GM21825 (cell line): ENCODE measurements at regions not wholly inside any gene's neighbourhood (a gene's known extent, or its start where the extent isn't known, plus 50 kb on each side); places are given as distances from the start of the nearest gene placed in this dataset.

Source experiments
- ATAC-seq: cut with Tn5 transposase; IDR thresholded peaks from one replicate; pipeline ENCODE4 v1.9.1; 2021; ENCODE audit warnings: mild to moderate bottlenecking, moderate library complexity; ENCODE audit not compliant: unreplicated experiment

DNA sequence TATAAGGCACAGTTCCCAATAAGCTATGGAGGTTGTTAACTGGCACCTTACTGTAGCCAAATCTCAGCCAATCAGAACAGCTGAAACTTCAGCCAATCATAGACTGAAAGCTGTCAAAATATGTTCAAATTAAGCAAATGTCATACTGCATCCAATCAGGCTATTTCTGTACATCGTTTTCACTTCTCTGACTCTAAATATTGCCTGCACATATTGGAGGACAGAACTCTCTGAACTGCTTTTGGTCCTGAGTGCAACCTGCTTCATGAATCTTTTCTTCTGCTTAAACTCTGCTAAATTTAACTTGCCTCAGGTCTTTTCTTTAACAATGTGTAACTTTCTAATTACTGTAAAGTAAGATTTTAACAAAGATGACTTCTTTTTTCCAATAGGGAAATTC is 1198.9 kb upstream of the PCDH7 start:
- no peak for ATAC-seq

- ATAC-seq, result no peak
Observed at GRCh38 chr4:29536745-29537144, 1183.4 kb upstream of the PCDH7 start.

- no peak for ATAC-seq
Observed at GRCh38 chr4:29538889-29539646, 1181.1 kb upstream of the PCDH7 start.

DNA sequence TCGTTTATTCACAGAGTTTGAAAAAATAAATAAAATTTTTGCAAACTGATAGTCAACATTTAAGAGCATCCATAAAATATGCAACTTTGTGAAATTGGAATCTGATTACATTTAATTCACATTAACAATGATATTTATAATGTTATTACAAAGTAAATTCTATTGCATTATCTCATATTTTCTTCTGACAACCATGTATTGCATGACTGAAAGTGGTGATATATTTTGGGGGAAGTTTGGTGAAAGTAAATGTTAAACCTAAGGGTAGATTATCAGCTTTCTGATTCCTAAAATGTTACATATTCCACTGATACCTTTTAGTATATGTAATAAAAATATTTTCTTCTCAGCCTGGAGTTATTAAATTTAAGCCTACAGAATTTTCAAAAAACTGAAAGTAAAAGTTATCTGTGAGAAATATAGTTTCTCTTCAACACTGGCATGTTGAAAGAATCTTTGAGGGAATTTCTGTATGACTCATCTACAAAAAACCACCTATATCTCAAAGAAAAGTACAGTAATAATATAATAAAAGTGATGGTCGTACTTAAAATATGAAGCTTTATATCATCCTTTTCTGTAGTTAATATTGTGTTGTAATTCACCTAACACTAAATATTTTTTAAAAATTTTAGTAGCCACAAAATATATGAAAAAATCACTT is 1179.6 kb upstream of the PCDH7 start:
- no peak for ATAC-seq

- no peak for ATAC-seq
Observed at GRCh38 chr4:29541757-29542156, 1178.4 kb upstream of the PCDH7 start.

- no peak for ATAC-seq
Observed at GRCh38 chr4:29549342-29549741, 1170.8 kb upstream of the PCDH7 start.

DNA sequence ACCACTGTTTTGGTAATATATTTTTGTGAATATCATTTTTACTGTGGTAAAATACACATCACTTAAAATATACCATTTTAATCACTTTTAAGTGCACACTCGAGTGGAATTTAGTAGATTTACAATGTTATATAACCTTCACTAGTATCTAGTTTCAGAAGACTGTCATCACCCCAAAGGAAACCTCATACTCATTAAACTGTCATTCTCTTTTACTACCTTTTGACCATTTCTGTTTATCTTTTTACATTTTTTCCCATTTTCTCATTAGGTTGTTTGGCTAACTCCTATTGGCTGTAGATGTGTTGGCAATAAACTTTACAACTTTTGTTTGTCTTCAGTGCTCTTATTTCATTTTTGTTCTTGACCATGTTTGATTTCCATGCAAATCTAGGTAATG is 1168.3 kb upstream of the PCDH7 start:
- no peak for ATAC-seq

DNA sequence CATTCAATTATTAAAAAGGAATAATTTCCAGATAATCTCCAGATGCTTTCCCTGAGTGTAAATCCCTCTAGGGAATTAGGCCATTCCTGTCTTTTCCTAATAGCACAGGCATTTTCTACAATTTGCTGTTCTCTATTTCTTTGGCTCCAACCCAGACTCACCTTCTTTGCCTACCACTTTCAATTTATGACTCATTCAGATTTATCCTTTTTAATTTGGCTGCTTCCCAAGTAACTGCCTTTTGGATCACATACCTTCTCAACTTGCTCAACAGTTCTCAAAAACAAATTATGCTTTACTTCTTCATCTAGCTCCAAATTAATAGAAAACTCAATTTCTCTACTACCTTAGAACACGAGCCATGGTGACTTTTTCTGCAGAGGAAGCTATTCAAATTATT is 1166.3 kb upstream of the PCDH7 start:
- no peak for ATAC-seq

GRCh38 chr4:29558789-29559188 is 1161.4 kb upstream of the PCDH7 start:
- no peak for ATAC-seq

GRCh38 chr4:29559286-29559685 is 1160.9 kb upstream of the PCDH7 start:
- ATAC-seq, result no peak

GRCh38 chr4:29560452-29560851 is 1159.7 kb upstream of the PCDH7 start:
- ATAC-seq, result no peak

GRCh38 chr4:29565256-29565655 is 1154.9 kb upstream of the PCDH7 start:
- no peak for ATAC-seq

GRCh38 chr4:29566371-29566770 is 1153.8 kb upstream of the PCDH7 start:
- no peak for ATAC-seq

DNA sequence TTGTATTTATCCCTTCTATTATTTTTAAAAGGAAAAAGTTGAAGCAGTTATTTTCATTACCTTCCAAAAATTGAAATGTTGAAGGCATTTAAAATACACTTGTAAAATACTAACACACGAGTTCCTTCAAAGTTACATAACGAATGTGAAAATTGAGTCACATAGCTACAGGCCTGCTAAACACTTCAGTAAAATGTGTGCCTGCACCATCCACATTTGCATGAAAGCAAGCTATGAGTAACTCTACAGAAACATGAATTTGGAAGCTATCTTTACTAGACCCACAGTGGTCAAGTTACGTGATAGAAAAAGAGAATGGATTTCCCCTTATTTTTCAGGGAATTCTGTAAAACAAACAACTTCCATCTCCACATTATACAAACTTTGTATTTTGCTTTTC is 1148.8 kb upstream of the PCDH7 start:
- no peak for ATAC-seq

GRCh38 chr4:29578329-29578728 is 1141.8 kb upstream of the PCDH7 start:
- no peak for ATAC-seq

DNA sequence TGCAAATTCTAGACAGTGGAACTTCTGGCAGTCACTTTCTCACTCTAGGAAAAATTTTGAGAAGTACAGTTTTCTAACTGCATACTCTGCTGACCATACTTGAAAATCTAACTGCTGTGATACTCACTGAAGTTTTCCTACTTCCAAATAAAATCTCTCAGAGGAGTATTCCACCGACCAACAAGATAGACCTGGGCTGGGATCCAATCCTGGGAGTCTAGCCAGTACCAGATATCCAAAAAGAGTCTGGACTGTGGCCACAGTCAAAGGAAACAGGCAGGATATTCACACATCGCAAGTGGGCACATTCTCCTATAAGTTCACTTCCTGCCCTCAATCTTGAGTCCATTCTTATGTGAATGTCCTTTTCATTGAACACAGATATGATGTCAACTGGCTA is 1138.7 kb upstream of the PCDH7 start:
- ATAC-seq, result no peak

DNA sequence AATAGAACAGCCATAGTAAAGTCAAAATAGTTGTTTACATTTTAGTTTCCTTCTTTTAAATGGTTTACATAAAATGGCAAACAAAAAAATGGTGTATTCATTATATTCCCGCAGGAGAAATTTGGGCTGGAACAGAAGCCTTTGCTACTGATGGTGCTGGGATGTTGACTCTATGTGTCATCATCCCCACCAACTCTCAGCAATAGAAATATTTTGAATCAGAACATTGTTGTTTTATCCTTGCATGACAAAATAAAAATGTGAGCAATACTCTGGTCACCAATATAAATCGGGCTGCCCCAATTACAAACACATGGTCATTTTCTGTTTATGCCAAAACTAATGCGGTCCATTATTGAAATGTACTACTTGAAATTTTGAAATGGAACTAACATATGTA is 1131.6 kb upstream of the PCDH7 start:
- ATAC-seq, result no peak

- ATAC-seq, result no peak
Observed at GRCh38 chr4:29596228-29596627, 1123.9 kb upstream of the PCDH7 start.

DNA sequence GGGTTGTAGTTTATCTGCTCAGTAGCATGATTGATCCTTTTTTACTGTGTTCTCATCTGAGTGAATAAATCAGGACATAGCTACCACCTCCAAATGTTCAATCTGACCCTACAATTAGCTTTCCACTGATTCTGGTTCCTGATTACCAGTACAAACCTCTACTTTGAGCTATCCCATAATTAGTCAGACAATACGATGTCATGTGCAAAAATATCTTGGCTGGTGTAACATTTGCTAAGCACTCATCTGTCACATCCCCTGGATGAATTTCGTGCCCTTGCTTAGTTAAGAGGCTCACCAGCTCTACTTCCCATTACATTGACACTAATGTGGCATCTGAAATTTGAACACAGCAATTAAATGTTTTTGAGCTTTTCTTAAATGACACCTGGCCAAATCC is 1101.0 kb upstream of the PCDH7 start:
- ATAC-seq, result no peak

DNA sequence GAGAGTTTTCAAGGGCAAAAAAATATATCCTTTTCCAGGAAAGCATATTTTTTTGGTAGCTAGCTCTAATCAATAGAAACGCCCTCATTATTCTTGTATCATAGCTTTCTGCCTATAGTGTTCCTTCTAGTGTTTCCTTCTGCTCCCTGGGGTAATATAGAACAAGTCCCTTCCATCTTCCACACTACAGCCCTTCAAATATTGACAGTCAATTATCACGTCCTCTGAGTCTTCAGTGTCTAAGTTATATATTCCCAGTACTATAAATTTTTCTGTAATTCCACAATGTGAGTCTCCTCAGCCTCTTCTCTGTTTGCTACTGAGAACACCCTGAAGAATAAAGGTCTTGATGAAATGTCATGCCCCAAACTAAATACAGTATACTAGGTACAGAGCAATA is 1088.0 kb upstream of the PCDH7 start:
- no peak for ATAC-seq

DNA sequence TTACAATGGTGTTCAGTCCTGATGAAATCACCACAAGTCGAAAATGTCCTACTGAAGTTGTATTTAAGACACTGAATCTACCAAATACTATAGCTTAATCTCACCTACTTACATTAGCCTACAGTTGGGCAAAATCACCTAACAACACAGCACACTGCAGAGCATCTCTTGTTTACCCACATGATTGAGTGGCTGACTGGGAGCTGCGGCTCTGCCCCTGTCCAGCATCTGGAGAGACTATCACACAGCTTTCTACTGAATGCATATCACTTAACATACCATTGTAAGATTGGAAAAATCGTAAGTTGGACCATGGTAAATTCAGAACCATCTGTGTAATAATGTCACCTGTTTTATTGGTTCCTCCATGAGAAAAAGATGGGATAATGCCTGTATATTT is 1083.2 kb upstream of the PCDH7 start:
- no peak for ATAC-seq

DNA sequence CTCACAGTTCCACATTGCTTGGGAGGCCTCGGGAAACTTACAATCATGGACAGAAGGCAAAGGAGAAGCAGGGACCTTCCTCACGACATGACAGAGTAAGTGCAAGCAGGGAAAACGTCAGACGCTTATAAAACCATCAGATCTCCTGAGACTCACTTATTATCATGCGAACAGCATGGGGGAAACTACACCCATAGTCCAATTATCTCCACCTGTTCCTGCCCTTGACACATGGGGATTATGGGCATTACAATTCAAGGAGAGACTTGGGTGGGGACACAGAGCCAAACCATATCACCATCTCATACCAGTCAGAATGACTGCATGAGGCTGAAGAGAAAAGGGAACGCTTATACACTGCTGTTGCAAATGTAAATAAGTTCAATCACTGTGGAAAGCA is 1066.9 kb upstream of the PCDH7 start:
- no peak for ATAC-seq

- no peak for ATAC-seq
Observed at GRCh38 chr4:29680644-29681043, 1039.5 kb upstream of the PCDH7 start.
